HG02938 (cell line): ENCODE measurements at regions not wholly inside any gene's neighbourhood (a gene's known extent, or its start where the extent isn't known, plus 50 kb on each side); places are given as distances from the start of the nearest gene placed in this dataset.

Experiments
- ATAC-seq: cut with Tn5 transposase; IDR thresholded peaks from one replicate; pipeline ENCODE4 v1.9.1; 2021; ENCODE audit warnings: mild to moderate bottlenecking, moderate library complexity; ENCODE audit not compliant: unreplicated experiment

DNA sequence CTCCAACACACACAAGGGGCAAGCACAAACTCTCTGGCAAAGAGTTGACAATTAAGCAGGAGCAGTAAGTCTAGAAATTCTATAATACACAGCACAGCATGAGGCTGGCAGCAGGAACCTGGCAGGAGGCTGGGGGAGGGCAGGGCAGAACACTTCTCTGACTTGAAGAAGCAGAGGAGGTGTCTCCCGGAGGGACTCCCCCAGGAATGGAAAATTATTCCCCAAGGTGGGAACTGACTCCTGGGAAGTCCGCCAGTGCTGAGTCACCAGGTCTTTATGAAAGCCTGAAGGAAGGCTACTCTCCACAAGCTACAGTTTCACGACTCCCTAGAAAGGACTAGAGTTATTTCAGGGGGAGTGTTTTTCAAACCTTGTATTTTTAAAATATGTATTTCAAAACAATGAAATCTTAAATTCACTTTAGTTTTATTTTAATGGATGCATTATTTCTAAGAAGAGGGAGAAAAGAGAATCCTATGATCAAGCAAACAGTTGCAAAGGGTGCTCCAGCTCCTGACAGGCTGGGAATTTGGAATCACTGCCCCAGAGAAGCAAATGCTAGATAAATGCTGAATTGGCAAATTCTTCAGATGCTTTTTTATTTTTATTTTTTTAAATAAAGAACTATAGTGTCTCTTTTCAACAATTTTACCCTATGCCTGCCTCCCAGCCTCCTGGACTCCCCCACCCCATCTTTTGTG is 192.8 kb downstream of the LY86 start:
- ATAC-seq = no peak

- no peak for ATAC-seq
Observed at GRCh38 chr6:6781873-6782227, 193.3 kb downstream of the LY86 start.

DNA sequence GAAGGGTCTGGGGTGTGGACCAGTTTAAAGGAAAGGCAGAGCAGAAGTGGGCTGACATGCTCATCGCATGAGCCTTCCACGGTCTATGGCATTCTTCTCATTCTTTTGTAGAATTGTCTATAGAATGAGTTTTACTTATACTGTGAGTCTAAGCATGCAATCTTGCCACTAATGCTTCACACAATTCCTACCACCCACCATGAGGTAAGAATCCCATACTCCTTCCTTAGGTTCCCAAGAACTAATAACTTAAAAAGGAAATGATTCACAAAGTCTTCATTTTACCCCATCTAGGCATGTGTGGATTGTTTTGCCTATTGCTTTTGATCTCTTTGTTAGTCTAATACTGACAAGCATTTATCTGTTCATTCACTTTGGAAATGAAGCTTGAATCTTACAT is 195.2 kb downstream of the LY86 start:
- ATAC-seq = no peak

DNA sequence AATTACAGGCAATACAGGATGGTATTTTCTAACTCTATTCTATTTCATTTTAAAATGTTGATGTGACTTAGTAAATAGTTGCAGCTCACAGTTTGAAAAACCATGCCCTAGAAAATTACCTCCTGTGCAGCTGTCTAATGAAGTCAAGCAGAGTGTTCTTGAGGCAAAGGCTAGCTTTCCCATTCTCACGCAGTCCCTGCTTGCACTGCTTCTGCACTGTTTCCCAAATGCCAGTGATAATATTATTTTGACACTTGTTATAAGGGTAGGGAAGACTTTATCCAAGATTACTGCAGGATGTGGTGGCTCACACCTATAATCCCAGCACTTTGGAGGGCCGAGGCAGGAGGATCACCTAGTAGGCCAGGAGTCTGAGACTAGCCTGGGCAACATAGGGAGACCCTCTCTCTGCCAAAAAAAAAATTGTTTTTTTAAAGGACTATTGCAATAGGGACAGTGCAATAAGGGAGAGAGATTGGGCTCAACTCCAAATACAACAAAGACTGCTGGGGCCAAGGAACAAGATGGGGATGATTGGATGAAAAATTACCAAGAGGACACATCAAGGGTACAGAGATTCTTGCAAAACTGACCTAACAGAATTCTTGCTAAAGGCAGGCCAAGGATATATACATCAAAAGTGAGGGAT is 196.1 kb downstream of the LY86 start:
- ATAC-seq = no peak

GRCh38 chr6:6785163-6785521 is 196.6 kb downstream of the LY86 start:
- ATAC-seq = no peak

GRCh38 chr6:6788394-6789032 is 200.0 kb downstream of the LY86 start:
- ATAC-seq = no peak

- no peak for ATAC-seq
Observed at GRCh38 chr6:6790393-6790792, 201.9 kb downstream of the LY86 start.

- ATAC-seq = no peak
Observed at GRCh38 chr6:6790891-6791290, 202.4 kb downstream of the LY86 start.

- no peak for ATAC-seq
Observed at GRCh38 chr6:6793388-6794250, 205.1 kb downstream of the LY86 start.

DNA sequence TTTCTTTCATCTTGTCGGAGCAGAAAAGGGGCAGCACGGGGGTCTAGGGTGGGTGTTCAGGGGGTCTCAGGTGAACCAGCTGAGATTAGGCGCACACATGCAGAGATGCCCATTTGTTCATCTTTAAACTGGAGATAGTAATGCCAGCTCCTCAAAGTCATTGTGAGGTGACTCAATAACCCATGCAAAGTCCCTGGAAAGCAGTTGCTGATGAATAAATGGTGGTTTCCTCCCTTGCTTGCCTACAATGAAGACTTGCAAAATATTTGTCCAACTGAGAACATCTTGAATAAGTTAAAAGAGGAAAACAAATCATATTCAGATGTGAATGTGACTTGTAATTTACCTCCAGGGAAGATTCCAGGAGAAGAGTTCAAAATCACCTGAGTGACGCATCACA is 206.9 kb downstream of the LY86 start:
- ATAC-seq = no peak

DNA sequence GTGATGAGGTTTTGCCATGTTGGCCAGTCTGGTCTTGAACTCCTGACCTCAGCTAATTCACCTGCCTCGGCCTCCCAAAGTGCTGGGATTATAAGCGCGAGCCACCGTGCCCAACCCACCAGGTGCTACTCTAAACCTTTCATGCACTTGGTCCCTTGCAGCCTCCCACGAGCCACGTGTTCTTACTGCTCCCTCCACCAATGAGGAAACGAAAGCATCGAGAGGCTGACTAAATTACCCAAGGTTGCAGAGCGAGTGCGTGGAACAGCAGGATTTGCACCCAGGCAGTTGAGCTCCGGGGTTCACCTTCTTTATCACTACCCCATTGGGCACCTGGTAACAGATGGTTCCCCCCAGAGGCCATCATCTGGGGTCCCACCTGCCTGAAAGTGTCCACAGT is 208.3 kb downstream of the LY86 start:
- ATAC-seq = no peak

GRCh38 chr6:6798448-6798860 is 209.9 kb downstream of the LY86 start:
- peak; percentile 29 for ATAC-seq

DNA sequence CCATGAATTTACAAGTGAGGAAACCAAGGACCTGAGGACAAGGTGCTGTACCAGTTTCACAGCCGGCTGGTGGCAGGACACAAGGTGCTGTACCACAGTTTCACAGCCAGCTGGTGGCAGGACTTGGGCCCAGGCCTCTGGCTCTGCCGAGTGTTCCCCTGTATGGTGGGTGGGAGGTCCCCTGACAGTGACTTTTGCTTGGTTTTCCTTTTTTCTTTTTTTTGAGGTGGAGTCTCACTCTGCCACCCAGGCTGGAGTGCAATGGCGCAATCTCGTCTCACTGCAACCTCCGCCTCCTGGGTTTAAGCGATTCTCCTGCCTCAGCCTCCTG is 212.4 kb downstream of the LY86 start:
- ATAC-seq = no peak

GRCh38 chr6:6801635-6802218 is 213.2 kb downstream of the LY86 start:
- ATAC-seq = no peak

- ATAC-seq = peak; percentile 69
Observed at GRCh38 chr6:6803180-6803977, 214.9 kb downstream of the LY86 start.

DNA sequence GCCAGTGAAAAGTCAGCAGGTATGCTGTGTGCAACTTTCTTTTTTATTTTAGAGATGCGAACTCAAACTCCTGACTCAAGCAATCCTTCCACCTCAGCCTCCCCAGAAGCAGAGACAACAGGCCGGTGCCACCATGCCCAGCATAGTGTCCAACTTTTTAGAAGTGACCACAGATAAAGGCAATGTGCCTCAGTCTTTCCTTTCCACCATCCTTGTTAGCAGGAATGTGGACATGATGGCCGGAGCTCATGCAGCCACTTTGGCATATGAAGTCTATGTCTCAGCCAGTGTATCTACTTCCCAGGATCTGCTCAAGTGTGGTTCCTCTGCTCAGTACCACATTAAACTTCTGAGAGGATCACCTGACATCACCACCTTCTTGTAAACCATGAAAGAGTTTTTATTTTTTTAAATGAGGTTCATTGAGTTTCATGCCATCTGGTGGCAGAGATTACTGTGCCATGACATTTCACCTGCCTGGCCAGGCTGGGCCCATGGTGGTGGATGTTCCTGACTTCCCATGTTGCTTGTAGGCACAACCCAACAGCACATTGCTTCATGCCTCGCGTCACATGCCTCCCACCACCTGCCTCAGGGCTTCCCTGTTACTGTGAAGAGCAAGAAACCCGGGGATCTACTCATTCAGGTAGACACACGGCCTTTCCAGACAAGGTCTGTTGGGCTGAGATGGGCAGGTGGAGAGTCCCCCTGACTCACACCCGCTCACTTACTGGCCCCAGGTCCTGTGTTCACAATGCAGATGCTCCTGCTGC is 216.5 kb downstream of the LY86 start:
- ATAC-seq = no peak

DNA sequence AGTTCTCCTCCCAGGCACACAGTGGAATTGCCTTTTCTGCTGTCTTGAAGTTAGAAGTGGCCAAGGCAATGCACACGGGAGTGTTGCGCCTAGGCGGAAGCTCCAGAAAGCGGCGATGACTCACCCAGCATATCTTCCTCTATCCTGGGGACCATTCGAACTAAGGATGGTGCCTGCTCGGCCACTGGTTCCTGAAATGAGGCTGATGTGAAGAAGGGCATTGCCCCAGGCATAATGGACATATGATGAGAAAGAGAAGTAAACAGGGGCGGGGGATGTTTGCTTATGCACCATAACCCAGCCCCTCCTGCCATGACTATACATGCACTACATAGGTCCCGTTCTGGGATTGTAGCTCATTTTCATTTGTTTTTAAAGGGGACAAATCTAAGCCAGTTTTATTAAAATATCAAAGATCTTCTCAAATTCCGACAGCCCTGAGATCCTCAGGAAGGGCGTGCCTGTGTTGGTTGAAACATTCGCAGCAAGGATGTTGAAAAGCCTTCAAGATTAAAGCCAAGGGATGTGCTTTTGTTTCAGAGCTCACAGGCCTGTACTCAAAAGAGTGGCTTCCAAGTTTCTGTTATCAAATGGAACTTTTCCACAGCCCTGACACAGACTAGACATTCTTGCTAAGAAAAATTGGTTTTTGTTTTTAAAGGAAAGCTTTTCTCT is 218.5 kb downstream of the LY86 start:
- no peak for ATAC-seq

DNA sequence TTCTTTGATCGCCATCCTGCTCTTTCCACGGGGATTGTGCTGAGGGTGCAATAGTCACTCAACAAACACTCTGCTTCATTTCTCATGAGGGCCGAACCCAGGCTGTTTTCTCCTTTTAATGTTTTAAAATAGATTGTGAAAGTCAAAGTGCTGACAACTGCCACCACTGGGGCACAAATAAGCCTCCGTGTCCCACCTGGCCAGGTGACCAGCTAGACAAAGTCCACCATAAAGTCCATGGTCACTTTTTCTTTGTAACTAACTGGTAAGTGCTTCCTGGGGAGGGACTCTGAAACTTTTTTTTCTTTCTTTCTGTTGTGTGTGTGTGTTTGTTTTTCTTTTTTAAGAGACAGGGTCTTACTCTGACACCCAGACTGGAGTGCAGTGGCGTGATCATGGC is 219.8 kb downstream of the LY86 start:
- no peak for ATAC-seq

- no peak for ATAC-seq
Observed at GRCh38 chr6:6808915-6809314, 220.4 kb downstream of the LY86 start.
